HG03520 (cell line): ENCODE measurements at regions not wholly inside any gene's neighbourhood (a gene's known extent, or its start where the extent isn't known, plus 50 kb on each side); places are given as distances from the start of the nearest gene placed in this dataset.
A peak's percentile ranks its signal among the peaks of the same experiment; 100 is the strongest.
"Not testable (repeated sequence)": the region's sequence is repeated elsewhere in the genome, so short reads cannot be mapped to it uniquely, and the experiment has no call there.

Source experiments
- ATAC-seq: cut with Tn5 transposase; IDR thresholded peaks from one replicate; pipeline ENCODE4 v1.9.1; 2021; ENCODE audit warnings: mild to moderate bottlenecking, moderate library complexity; ENCODE audit not compliant: unreplicated experiment

DNA sequence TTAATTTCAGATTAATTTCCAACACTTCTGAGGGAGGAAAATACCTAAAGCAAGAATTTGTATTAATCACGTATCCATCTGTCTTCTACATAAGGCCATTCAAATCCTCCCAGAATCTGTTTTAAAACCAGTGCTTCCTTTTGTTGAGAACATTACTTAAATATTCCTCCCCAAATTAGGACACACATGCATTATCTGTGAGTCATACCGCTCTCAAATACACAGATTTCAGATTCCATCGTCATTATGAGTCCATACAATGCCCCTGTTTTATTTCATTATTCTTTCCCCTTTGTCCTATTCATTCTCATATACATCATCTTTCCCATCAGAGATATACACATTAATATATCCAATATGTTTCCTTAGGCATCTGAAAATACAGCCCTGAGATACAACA, 57.3 kb upstream of the PRSS12 start:
- no peak for ATAC-seq

DNA sequence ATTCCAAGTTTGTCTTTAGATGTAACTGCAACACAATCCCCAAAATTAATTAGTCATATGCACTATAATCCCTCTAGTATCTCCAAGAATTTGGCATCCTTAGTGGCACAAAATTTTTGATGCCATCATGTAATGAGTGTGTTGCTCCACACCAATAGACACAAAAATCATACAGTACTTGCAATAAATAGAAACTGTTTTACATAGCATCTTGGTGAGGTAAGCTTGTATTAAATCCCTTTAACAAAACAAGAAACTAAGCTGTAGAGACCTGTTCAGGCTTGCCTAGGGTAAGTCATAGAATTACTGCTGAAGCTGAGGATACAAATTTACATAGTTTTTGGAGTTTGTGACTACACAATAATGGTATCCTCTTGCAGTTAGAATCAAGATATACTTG, 64.5 kb upstream of the PRSS12 start:
- peak; percentile 61 for ATAC-seq

DNA sequence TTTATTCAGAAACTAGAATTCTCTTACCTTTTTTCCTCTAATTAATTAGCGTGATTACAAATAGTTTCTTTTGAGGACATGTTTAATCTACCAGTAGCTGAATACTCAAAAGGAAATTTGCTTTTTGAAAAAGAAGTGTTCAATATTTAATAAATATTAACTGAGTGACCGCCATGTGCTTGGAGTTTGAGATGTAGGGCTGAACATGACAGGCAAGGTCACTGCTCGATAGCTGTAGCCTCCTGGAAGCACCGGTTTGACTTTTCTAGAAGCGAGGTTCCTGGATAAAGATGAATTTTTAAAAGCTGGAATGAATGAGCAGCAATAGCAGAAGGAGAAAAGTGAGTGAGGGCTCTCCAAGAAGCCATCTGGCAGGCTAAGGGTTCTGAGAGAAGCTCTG, 65.0 kb upstream of the PRSS12 start:
- not testable (repeated sequence) for ATAC-seq

DNA sequence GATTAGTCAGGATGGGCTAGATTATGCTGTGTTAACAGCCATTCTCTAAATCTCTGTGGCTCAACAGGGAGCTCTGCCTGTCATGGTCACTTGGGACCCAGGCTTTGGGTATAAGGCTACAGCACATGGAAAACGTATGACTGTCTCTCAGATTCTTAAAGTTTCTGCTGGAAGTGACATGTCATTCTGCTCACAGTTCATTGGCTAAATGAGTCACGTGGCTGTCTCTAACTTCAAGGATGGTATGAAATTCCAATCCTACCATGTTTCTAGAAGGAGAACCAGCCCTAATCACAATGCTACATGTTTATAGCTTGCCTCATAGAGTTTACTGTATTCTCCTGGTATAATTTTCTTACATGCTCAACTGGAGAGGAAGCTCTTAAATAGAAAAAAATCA, 65.6 kb upstream of the PRSS12 start:
- not testable (repeated sequence) for ATAC-seq

DNA sequence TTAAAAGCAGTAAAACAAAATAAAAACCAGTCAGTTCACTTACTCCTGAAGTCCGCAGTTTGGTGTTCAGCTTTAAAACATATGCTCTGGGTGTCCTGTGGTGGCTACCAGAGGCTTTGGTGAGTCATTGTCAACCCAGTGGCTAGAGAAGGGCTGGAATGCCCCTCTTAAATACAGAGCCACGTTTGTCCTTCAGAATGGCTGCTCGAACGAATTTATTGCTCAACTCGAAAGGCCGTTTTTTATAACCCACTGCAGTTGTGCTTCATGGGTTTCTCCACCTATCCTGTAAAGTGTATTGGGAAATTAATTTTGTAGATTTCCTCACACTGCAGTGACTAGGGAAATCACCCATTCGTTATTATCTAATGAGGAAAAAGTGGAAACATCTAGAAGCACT, 66.8 kb upstream of the PRSS12 start:
- ATAC-seq, result not testable (repeated sequence)

DNA sequence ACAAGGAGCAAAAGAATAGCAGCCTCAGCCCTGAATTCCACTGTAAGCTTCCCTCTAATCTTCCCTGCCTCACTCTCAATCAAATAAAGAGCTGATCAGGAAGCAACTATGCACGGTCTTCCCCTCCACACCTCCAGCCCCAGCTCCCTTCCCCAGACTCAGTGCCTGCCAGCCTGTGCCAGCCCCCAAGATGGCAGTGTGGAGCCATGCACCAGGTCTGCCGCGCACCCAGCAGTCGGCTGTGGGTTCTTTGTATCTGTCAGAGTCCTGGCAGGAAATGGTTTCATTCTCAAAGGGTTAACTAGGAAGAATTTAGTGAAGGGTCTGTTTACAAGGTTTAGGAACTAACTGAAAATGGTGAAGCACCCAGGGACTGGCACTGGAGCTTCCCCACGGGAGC, 71.3 kb upstream of the PRSS12 start:
- ATAC-seq, result not testable (repeated sequence)

DNA sequence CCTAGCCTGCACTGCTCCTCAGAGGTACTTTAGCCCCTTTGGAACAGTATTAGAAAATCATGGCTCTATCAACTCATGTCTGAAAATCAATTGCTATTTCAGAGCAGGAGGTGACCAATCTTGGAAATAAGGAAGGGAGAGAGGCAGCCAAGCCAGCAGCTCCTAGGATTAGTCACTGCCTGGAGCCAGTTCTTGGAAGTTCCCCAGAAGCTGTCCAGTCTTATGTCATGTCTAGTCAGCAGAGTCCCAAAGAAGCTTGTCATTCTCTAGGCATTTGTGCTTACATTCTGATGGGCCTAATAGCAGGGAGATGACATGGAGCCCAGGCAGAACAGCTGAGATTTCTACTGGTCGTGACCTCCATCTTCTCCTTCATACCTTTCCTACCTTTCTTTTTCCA, 76.1 kb upstream of the PRSS12 start:
- ATAC-seq, result not testable (repeated sequence)

DNA sequence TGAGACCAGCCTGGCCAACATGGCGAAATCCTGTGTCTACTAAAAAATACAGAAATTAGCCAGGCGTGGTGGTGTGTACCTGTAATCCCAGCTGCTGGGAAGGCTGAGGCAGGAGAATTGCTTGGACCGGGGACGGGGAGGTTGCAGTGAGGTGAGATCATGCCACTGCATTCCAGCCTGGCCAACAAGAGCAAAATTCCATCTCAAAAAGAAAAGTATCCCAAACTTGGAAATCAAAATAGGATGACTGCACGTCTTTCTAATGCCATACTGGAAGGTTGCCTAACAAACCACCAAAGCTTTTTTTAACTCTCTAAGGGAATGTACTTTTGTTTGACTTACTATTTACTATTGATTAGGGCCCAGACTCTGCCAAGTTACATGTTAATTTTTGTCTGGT, 79.6 kb upstream of the PRSS12 start:
- ATAC-seq, result not testable (repeated sequence)

DNA sequence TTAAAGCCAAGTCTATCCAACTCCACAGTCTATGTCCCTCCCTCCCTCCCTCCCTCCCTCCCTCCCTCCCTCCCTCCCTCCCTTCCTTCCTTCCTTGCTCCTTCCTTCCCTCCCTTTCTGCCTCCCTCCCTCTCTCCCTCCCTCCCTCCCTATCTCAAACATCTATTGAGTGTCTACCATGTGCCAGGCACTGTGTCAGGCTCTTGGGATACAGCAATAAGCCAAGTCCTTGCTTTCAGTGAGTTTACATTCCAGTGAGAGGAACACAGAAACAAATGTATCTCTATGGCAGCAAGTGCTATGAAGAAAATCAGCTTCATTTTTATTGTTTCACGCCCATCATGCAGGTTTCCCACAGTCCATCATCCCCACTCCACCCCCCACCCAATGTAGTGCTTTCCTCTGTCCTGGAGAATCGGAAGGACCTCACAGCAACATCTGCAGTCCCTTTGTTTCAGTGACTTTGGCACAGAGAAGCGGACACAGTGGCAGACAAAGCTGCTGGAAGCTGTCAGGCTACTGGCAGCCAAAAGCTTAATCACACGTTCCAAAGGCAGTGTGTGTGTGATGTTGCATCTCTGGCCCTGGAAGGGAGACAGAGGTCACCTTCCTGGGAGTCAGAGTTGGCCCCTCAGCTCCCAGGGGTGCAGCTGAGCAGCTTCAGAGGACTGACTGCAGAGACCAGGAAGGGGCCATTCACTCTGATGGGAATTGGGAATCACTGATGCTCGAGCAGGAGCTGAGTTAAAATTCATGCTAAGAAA, 81.0 kb upstream of the PRSS12 start:
- ATAC-seq, result not testable (repeated sequence)

DNA sequence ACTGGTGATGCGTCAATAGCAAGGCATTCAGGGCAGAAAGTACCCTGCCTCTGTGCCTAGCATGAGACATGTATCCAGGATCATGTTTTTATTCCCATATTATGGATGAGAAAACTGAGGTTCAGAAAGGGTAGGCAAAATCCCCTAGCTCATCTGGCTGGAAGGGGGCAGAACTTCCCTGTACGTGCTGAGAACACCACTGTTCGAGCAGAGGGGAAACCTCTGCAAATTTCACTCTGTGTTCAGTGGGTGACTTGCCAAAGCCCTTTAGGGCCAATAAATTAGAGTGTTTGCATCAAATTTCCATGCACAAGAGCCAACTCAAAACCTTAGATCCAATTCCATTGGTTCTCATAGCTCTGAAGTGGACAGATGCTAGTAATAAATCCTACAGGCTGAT, 82.6 kb upstream of the PRSS12 start:
- ATAC-seq, result not testable (repeated sequence)

DNA sequence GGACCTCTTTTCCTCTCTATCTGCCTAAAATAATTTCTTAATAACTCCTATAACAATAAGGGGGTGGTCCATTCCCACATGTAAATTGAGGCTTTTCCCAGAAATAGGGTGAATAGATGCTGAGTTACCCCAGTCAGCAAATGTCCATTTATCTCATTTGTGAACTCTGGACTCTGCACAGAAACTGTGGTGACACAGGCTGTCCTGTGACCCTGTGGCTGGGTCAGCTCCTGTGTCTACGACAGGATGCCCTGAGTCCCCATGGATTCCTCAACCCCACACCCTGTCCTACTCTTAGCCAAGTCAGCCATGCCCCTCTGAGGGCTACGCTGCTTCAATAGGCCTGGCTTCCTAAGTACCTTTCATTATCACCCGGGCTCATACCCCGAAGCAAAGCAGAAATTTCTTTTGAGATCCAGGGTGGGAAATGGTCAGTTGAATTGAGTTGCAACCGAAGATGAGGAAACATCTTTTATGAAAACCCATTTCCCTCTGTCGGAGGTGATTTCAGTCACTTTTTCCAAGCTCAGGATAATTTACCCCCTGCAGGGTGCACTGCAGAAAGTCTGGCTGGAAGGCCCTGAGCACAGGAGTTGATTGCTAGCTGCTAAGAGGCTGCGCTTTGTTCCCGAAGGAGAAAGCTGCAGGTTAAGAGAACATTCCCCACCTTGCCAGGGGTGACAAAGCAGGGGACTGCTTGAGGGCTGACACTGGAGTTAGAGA, 89.5 kb upstream of the PRSS12 start:
- not testable (repeated sequence) for ATAC-seq

DNA sequence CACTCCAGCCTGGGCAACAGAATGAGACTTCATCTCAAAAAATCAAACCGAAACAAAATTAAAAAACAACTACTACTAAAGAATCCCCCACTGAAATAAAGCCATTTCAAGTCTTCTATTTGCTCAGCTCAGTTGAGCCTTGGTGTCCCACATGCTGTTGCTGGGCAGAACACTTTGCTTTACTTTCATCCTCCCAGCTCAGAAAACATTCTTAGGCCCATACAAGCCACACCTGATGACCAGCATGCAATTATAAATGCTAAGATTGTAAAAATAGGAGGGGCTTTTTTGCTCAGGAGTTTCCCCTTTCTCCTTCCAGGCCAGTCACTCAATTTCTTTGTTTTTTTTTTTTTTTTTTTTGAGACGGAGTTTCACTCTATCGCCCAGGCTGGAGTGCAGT, 94.6 kb upstream of the PRSS12 start:
- not testable (repeated sequence) for ATAC-seq

DNA sequence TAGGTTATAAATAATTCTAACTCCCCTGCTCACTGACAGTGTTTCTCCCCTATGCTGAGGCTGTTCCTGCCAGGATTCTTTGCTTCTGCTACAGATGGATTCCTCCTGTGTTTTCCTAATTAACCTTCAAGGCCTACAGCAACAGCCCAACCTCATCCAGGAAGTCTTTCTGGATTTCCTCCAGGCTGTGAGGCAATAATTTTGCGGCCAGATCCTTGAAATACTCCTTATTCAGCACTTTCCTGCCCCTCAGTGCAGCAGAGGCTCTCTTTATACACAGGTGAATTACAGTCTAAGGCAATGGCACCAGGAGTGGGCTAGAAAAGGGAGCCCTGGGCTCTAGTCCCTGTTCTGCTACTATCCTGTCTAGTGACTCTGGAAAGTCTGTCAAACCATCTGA, 102.1 kb upstream of the PRSS12 start:
- not testable (repeated sequence) for ATAC-seq

DNA sequence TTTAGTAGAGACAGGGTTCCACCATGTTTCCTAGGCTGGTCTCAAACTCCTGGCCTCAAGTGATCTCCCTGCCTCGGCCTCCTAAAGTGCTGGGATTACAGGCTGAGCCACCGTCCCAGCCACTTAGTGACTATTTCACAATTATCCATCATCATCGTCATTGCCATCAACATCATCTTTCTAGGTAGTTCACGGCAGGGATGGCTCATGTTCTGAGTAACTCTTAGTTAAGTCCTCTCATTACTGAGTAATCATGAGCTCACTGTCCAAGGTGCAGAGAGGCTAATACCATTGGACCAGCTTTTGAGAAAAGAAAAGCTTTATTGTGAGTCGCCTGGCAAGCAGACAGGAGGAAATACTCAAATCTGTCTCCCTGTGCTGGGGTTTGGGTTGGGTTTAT, 108.6 kb upstream of the PRSS12 start:
- not testable (repeated sequence) for ATAC-seq

DNA sequence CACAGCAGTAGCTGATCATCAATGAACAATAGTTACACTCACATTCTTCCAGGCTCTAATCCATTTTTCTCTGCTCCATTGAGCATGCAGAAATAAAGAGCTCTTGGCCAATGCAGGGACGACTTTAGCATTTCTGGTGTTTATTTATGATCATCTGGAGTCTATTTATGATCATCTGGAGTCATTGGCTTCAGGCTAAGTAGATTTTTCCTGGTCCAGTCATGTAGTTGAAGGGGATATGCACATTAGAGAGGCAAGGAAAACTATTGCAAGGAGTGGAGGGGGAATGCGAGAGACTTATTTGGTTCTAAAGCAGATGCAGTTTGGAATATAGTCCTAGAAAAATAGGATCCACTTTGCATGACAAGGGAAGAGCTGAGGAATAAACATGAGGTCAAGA, 113.0 kb upstream of the PRSS12 start:
- not testable (repeated sequence) for ATAC-seq

DNA sequence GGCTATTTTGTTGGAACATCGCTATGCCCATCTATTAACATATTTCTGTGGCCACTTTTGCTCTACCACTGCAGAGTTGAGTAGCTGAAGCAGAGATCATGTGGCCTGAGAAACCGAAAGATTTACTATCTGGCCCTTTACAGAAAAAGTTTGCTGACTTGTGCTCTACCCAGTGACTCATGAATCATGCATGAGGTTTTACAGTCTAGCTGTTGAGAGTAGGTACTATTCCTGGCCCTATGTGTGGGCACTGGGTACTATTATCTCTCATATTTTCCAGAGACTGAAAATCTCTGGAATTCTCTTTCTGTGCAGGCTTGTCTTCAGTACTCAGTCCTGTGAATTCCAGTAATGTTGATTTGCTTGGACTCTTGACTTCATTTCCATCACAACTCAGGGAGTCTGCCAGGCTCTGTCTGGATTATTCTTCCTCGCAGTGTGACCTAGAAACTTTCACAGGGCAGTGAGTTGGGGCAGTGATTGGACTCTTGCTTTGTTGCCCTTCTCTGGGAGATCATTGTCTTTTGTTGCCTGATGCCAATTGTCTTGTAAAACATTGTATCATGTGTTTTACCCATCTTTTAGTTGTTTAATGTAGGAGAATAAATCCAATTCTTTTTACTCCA, 121.3 kb upstream of the PRSS12 start:
- ATAC-seq, result not testable (repeated sequence)

DNA sequence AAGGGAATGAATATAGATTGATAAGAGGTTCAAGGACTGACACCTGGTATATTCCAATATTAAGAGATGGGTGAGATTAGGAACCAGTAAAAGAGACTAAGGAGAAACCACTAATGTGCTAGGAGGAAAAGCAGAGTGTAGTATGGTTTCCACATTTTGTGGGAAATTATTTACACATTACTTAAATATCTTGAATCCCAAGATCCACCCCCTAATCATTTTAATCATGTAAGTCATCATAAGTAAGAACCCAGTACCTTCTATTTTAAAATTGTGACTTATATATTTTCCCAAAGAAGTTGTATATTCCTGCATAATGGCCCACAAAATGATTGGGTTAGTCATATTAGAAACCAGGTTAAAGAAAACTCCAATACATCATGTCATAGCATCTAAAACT, 122.0 kb upstream of the PRSS12 start:
- ATAC-seq, result not testable (repeated sequence)

DNA sequence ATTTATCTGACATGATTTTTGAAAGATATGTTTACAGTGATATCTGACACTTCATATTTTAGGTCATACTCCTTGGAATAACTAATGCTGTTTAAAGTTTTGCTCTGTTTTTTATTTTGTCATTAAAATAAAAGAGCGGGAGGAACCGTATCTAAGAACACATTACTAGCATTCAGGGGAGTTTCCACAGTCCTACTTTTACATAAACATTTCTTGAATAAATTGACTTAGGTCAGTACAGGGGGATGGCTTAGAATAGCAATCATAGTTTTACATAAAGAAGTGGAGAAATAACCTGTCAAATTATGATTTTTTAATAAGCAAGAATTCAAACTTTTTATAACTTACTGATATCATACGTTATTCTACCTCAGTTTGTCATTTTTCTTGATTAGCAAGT, 123.1 kb upstream of the PRSS12 start:
- not testable (repeated sequence) for ATAC-seq

DNA sequence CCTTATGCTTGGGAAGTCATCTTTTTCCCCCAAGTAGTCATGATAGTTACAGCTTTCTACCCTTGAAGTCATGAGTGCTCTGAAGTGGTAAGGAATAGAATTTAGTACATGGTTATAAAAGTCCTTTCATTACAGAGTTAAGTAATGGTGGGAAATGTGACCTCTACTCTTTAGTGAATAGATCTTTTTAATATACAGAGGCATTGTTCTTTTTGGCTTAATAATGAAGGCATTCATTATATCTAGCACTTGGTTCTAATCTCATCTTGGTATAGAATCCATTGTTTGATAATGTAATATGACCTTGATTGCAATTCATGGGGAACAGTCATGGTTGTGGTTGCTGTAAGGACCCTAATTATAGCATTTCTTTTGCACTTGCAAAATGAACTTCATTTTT, 125.0 kb upstream of the PRSS12 start:
- ATAC-seq, result not testable (repeated sequence)

DNA sequence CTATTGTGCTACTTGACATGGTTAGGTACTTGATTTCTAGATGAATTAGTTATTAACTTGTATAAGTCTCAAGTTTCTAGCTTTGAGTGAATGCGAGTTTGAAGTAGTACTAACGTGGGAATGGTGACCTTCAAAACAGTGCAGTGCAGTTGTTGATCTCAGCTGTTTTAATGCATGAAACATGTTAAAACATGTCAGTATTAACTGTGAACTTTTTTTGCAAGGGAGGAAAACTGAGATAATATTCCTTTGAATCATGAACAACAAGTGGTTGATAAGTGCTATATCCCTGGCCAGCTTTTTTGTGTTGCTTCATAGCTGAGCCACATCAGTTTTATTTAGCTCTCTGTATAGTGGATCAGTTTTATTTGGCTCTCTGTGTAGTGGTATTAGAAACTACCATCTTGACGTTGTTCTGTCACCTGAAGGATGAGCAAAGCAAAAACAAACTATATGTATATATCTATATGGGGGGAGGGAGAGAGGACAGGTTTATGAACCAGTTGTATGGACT, 133.1 kb upstream of the PRSS12 start:
- not testable (repeated sequence) for ATAC-seq

DNA sequence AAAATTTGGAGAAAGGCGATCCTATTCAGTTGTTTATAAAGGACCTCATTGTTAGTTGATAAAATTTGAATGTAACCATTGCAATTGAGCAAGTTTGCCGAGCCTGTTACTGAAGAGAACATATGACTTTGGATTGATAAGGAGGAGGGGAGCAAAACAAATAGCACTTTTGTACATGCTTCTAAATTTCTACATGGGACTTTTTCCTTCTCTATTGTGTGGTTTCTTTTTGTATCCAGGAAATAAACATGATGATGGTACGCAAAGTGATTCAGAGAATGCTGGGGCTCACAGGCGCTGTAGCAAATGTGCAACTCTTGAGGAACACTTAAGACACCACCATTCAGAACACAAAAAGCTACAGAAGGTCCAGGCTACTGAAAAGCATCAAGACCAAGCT, 140.2 kb upstream of the PRSS12 start:
- not testable (repeated sequence) for ATAC-seq

DNA sequence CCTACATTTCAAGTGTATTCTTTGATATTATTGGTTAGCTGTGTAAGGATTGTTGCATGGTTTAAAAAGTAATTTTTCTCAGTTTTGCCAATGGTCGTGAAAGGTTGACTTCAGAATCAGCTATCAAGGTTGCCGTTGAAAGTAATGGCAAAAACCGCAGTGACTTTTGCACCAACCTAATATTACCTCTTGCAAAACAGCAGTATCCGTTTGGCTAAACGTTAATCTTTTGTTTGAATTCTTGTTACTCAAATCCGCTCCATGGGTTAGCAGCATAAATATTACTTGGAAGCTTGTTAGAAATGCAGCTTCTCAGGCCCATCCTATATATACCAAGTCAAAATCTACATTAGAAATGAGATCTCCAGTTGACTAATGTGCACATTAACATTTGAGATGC, 141.6 kb upstream of the PRSS12 start:
- ATAC-seq, result not testable (repeated sequence)
